CD4-positive, alpha-beta T cell treated with Interleukin-4 for 1 hour (primary cell): ENCODE measurements at regions not wholly inside any gene's neighbourhood (a gene's known extent, or its start where the extent isn't known, plus 50 kb on each side); places are given as distances from the start of the nearest gene placed in this dataset.

Experiments
- DNase-seq, 2 donors: peaks; one replicate each; pipeline ENCODE4 v3.0.0-alpha.2; 2020 to 2022

DNA sequence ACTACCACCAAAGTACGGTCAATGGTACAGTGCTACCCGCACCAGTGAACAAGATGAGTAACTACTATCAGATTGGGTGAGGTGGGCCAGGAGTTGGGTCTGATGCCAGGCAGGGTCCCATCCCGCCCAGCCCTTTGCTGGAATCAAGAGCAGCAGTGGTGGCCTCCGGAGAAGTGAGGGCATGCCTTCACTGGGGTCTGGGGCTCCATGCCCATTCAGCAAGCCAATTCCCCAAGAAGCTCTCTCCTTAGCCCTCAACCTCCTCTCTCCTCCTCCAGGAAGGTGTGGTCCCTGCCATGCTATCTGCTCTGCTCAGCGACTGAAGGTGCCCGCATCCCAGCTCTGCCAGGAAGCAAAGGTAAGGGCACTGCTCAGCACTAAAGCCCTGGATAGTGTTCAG, 62.7 kb upstream of the CPLX2 start:
- no peak for DNase-seq

DNA sequence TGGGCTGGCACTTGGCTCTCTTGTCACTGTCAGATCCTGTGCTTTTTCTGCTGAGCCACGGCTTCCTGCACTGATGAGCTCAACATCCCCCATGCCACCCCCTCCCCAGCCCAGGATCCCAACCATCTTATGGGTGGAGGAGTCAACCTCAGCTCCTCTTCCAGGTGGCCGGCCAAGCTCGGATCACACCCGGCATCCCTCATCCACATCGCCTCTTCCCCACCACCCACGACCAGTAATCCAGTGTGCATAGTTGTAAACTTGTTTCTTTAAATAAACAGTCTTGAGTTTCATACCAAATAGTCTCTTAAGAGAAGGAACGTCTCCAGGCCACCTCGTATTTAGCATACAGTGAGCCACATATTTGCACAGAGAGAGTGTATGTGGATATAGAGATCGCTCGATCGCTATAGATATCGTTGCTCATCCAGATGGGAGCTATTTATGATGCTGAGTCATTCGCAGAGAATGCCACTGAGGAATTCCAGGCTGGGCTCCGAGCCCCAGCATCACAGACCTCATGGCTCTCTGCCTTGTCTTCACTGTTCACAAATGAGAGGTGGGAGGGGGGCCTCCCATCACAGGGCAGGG, 61.8 kb upstream of the CPLX2 start:
- no peak for DNase-seq

DNA sequence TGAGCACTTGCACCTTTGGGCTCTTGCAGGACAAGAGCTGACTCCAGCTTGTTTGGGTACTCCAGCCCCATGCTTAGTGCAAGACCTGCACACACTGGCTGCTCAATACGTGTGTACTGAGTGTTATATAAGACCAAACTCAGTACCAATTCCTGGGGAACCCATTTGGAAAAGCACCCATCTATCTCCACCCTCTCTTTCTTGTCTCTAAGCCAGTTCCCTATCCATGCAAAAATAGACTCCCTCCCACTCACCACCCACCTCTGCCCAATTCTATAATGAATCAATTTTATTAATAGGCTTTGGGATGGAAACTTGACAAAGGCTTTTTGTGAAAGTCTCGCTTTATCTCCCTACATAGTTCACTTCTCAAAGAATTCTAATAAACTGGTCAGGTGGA, 60.9 kb upstream of the CPLX2 start:
- DNase-seq = no peak

DNA sequence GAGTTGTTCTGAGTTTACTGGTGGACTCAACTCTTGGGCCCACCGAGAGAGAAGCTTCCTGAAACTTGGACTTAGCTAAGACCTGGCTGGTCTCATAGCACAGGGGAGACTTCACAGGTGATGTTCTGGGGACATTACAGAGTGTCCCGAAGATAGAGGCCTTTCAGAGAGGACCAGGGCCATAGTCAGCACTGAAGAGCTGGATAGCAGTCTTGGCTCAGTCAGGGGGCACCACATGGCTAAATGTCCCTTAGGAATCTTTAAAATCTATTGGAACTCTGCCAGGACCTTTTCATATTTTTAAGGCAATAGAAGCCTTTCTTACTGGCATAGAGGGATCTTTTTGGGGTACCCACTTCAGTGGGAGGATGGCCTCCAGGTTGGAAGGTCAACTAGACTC, 59.8 kb upstream of the CPLX2 start:
- DNase-seq = no peak

DNA sequence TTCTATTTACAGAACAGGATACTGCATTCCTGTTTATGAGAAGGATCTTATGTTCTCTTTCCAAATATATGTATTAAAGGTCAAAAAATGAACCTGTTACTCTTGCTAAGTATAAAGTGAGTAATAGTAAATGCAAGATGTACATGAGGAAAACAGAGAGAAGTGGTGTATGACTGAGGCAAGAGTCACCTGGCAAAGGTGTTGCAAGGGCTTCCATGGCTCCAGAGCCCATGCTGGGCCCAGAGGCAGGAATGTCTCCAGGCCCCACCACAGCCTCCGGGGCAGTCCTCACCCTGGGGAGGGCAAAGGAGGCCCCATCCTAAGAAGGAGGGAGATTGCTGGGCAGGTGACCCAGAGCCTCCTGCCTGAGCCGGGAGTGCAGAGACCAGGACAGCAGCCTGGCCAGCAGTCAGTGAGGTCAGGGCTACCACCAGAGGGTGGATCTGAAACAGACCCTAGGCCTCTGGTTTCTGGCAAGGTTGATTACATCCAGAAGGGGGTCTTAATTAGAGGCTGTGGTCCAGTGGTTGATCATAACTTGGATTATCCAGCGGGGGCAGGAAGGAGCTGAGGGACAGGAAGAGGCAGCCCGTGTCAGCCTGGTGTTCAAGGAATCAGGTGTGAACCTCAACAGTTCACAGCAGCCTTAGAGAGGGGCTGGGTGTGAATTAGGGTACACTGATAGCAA, 57.3 kb upstream of the CPLX2 start:
- no peak for DNase-seq

DNA sequence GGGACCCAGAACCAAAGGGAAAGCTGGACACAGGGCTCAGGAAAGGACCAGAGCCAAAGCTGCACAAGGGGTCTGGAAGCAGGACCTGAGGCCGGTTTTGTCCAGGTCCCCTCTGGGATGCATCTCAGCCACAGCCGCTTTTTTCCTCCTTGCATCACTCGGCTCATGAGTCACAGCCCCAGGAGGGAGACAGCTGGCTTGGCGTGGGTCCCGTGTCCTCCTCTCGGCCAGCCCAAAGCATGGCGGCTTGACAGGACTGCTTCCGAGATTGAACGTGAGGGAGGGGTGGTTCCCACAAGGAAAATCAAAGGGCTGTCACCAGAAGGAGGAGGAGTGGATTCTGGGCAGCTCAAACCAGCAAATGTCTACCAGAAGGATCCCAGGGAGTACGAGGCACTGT, 56.7 kb upstream of the CPLX2 start:
- no peak for DNase-seq

DNA sequence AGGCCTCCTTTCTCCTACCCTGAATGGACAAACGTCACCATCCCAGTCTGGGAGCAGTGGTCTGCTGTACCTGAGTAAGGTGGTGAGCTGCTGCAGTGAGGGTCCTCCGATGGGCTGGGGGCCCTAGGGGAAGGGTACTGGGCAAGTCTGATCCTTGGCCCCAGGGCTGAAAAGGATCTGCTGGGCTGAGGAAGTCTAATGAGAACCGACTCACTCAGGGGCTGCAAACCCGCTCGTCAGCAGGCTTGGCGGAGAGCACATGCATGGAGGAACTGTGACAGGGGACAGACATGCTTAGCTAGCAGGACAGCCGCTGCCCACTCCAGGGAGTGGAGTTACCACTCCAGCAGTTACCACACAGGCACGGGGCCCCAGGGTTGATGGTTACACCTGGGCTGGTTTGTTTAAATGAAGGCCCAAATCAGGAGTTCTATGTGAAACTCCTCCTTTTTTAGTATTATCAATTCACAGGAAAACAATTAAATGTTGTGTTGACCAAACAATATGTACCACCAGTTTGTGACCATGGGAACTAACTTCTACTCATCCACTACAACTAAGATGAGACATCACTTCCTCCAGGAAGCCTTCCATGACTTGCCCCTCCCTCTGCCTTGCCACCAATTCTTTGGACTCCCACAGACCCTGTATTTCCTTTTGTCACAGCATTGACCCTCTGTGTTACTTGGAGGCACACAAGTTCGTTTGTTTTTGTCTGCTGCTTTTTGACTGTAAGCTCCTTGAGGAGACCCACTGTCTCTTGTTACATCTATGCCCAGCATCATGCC, 56.1 kb upstream of the CPLX2 start:
- DNase-seq = no peak

DNA sequence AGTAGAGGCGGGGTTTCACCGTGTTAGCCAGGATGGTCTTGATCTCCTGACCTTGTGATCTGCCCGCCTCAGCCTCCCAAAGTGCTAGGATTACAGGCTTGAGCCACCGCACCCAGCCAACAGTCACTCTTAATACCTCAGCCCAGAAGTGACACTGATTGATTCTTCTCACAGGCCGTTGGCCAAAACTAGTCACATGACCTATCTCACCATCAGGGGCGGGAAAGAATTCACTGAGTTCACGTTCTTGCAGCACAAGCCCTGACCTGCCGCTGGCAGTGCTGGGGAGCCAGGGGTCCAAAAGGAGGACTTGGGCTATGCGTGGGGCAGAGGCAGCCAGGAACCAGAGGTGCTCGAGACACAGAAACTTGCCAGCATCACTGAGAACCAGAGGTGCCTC, 55.0 kb upstream of the CPLX2 start:
- DNase-seq = no peak

DNA sequence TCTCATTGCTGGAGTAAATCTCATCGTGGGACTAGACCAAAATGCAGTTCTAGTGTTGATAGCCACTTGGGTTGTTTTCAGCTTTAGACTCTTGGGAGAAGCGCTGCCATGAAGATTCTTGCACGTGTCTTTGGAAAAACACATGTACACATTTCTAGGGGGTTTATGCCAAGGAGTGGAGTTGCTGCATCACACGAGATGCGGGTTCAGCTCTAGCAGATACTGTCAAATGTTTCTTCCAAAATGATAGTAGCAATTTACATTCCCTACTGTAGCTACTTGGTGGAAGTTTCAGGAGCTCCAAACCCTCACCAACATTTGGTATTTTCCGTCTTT, 52.3 kb upstream of the CPLX2 start:
- no peak for DNase-seq

DNA sequence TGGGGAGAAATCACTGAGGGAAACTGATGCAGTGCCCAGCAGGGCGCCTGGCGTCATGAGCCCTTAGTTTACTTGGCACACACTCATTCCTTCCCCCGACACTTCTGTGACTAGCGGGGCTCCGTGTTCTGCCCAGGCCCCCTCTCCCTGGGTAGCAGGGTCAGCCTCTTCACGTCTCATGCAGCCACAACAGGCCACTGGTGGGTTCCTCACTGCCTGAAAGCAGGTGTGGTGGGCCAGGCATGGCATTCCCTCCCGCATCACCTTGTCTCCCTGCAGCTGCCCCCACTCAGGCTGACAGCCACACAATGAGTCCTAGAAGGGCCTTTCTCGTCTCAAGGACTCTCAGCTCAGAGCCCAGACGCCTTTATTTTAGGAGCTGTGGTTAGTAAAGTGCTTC, 51.1 kb upstream of the CPLX2 start:
- no peak for DNase-seq
